ENCODE measurements at regions not wholly inside any gene's neighbourhood (a gene's known extent, or its start where the extent isn't known, plus 50 kb on each side); places are given as distances from the start of the nearest gene placed in this dataset.

DNA sequence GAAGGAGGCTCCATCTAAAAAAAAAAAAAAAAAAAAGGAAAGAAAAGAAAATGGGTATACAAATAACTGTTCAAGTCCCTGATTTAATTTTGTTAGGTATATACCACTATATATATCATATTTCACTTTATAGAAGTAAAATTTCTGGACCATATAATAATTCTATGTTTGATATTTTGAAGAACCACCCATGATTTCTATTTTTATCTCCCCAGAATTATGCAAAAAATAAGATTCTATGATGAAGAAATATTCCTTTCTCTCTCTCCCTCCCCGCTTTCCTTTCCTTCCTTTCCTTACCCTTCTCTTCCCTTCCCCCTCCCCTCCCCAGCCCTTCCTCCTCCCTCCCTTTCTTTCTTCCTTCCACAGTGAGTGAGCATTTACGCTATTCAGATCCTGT, 337.5 kb upstream of the SPANXN4 start:
- no TSS peak for BruUV-seq (replicated peaks)
- Mint-ChIP-seq H3K9me3 (ENCODE audit: low read depth, unreplicated experiment) (peaks cover 7% of the 10 kb centered on the region), H3K4me1 (ENCODE audit: low read depth, unreplicated experiment) (no peaks in the 10 kb centered on the region), H3K27me3 (ENCODE audit: unreplicated experiment) (no peaks in the 10 kb centered on the region), H3K36me3 (ENCODE audit: insufficient read depth, unreplicated experiment) (no peaks in the 10 kb centered on the region), H3K4me3 (ENCODE audit: low read depth, unreplicated experiment) (no peak overlapping the region), H3K27ac (ENCODE audit: unreplicated experiment) (no peak overlapping the region)
- DNase-seq = no peak
- TF ChIP-seq, protein P1, sequence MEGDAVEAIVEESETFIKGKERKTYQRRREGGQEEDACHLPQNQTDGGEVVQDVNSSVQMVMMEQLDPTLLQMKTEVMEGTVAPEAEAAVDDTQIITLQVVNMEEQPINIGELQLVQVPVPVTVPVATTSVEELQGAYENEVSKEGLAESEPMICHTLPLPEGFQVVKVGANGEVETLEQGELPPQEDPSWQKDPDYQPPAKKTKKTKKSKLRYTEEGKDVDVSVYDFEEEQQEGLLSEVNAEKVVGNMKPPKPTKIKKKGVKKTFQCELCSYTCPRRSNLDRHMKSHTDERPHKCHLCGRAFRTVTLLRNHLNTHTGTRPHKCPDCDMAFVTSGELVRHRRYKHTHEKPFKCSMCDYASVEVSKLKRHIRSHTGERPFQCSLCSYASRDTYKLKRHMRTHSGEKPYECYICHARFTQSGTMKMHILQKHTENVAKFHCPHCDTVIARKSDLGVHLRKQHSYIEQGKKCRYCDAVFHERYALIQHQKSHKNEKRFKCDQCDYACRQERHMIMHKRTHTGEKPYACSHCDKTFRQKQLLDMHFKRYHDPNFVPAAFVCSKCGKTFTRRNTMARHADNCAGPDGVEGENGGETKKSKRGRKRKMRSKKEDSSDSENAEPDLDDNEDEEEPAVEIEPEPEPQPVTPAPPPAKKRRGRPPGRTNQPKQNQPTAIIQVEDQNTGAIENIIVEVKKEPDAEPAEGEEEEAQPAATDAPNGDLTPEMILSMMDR (IDR thresholded peaks at IDR 0.05; ENCODE audit: unreplicated experiment) = no peak
- intact Hi-C loops (cut with micrococcal nuclease; ENCODE audit: unreplicated experiment) = no loop called here
- CTCF ChIA-PET = no interaction called here

DNA sequence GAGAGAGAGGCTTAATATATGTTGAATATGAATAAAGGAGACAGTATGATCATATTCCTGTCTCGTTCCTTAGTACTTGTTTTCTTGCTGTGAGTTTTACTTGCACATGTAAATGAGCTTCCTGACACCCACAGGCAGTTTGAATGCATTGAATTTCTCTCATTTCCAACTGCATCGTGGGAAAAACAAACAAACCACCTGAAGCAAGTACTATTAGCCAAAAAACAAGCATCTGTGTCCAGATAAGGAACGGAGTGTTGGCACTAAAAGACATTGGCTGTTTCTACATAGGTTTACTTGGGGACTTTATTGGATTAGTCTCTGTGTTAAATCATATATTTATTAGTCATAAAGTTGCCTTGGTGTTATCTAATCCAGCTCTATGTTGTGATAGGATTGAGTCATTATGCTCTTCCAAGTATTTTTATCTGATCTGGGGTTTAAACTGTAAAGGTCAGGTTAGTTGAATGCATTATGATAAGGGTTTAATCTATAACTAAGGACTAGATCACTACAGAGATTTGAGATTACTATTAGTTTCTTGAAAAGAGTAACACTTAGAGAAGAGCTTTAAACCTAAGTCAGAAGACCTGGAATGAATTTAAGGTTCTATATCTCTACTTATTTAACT, 339.0 kb upstream of the SPANXN4 start:
- Mint-ChIP-seq H3K27me3 (ENCODE audit: unreplicated experiment) (no peaks in the 10 kb centered on the region), H3K27ac (ENCODE audit: unreplicated experiment) (no peak overlapping the region)

DNA sequence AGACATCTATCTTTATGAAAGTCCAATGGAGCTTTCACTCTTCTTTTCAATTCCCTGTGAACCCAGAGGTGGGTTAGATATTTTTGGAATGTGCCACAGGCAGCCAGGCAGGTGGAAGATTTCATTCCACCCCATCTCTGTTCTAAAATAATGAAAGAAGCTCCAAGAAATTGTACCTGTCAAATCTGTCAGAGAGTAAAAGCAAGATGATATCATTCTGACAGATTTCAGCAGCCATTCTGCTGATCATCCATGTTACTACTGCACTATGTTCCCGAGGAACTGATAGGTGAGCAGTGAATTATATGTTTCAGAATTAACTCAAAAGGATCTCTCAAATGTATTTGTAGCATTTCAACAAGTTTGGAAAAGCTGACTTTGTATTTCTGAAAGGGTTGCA, 339.5 kb upstream of the SPANXN4 start:
- CTCF ChIA-PET = no interaction called here
- BruUV-seq (replicated peaks) = no TSS peak
- Mint-ChIP-seq H3K9me3 (ENCODE audit: low read depth, unreplicated experiment) (peaks cover 7% of the 10 kb centered on the region), H3K4me1 (ENCODE audit: low read depth, unreplicated experiment) (no peaks in the 10 kb centered on the region), H3K27me3 (ENCODE audit: unreplicated experiment) (no peaks in the 10 kb centered on the region), H3K27ac (ENCODE audit: unreplicated experiment) (no peak overlapping the region), H3K36me3 (ENCODE audit: insufficient read depth, unreplicated experiment) (no peaks in the 10 kb centered on the region), H3K4me3 (ENCODE audit: low read depth, unreplicated experiment) (no peak overlapping the region)
- no peak for DNase-seq
- TF ChIP-seq, protein P1 (IDR thresholded peaks at IDR 0.05; ENCODE audit: unreplicated experiment) = no peak
- intact Hi-C loops (cut with micrococcal nuclease; ENCODE audit: unreplicated experiment) = no loop called here

More for the DNA sequence above, 339.0 kb upstream of the SPANXN4 start:
- TF ChIP-seq, protein P1 (IDR thresholded peaks at IDR 0.05; ENCODE audit: unreplicated experiment) = no peak
- CTCF ChIA-PET = no interaction called here
- Mint-ChIP-seq H3K4me1 (ENCODE audit: low read depth, unreplicated experiment) (no peaks in the 10 kb centered on the region), H3K36me3 (ENCODE audit: insufficient read depth, unreplicated experiment) (no peaks in the 10 kb centered on the region), H3K4me3 (ENCODE audit: low read depth, unreplicated experiment) (no peak overlapping the region), H3K9me3 (ENCODE audit: low read depth, unreplicated experiment) (peaks cover 7% of the 10 kb centered on the region)
- intact Hi-C loops (cut with micrococcal nuclease; ENCODE audit: unreplicated experiment) = no loop called here
- no TSS peak for BruUV-seq (replicated peaks)
- no peak for DNase-seq

DNA sequence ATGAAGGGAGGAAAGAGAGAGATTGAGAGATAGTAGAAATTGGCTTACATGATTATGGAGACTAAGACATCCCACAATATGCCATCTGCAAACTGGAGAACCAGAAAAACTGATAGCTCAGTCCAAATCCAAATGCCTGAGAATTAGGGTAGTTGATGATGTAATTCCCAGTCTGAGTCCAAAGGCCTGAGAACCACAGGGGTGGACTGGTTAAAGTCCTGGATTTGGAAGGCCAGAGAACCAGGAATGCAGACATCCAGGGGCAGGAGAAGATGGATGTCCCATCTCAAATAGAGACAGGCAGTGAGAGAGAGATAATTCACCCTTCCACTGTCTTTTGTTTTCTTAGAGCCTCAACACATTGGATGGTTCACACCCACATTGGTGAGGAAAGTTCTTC, 345.7 kb upstream of the SPANXN4 start:
- no peak overlapping the region for H3K27ac Mint-ChIP-seq (ENCODE audit: unreplicated experiment)
- no peak for DNase-seq
- BruUV-seq (replicated peaks) = no TSS peak
- intact Hi-C loops (cut with micrococcal nuclease; ENCODE audit: unreplicated experiment) = no loop called here
- TF ChIP-seq, protein P1 (IDR thresholded peaks at IDR 0.05; ENCODE audit: unreplicated experiment) = no peak
- H3K4me3 Mint-ChIP-seq (ENCODE audit: low read depth, unreplicated experiment) = no peak overlapping the region
- H3K27me3 Mint-ChIP-seq (ENCODE audit: unreplicated experiment) = no peaks in the 10 kb centered on the region
- H3K9me3 Mint-ChIP-seq (ENCODE audit: low read depth, unreplicated experiment) = peaks cover 10% of the 10 kb centered on the region
- CTCF ChIA-PET = interaction anchor here (0.5 kb wide), 1 partner anchor 1825 kb away, joined by 3 read pairs; no protein-coding TSS in a partner anchor
- H3K36me3 Mint-ChIP-seq (ENCODE audit: insufficient read depth, unreplicated experiment) = no peaks in the 10 kb centered on the region
- H3K4me1 Mint-ChIP-seq (ENCODE audit: low read depth, unreplicated experiment) = no peaks in the 10 kb centered on the region

All from Calu3 (cell line).